B cell (primary cell): ENCODE measurements at regions not wholly inside any gene's neighbourhood (a gene's known extent, or its start where the extent isn't known, plus 50 kb on each side); places are given as distances from the start of the nearest gene placed in this dataset.

Experiments used
- ATAC-seq: fragments of 200-7000 bp; cut with Tn5 transposase; one replicate; pipeline ENCODE4 v1.10.0; 2021; ENCODE audit warnings: low read depth, mild to moderate bottlenecking, moderate number of reproducible peaks, moderate library complexity
- CTCF ChIA-PET: fragments of 350-600 bp; sonication (Branson Sonifier 250); formaldehyde crosslinking; loops from one replicate; lab custom pipeline; 2021; ENCODE audit warnings: antibody characterized with exemption, inconsistent platforms; lab: Charles Lee
- POLR2A ChIA-PET: fragments of 350-600 bp; sonication (Branson Sonifier 250); formaldehyde crosslinking; loops from one replicate; lab custom pipeline; 2021; ENCODE audit warnings: antibody characterized with exemption; lab: Charles Lee
- DNase-seq: peaks from one replicate; pipeline ENCODE4 v3.0.0; 2013
- H2AFZ ChIP-seq: 2 replicates; pipeline ENCODE4 v1.6.1; 2012; ENCODE audit warnings: mild to moderate bottlenecking, low read depth, low read length; ENCODE audit not compliant: insufficient read depth, poor library complexity, severe bottlenecking
- H3K27ac ChIP-seq, 2 donors: 1 replicate in 1 of 2; 2 replicates in 1 of 2; pipeline ENCODE4 v1.5.1; 2012 to 2013; ENCODE audit warnings: low read length in 2 of 2, mild to moderate bottlenecking in 2 of 2, moderate library complexity in 1 of 2
- H3K27me3 ChIP-seq, 4 experiments: fragments of 200-600 bp in 1 of 4; sonication (generic) in 1 of 4; replicated peaks in 1 of 4; 1 replicate in 2 of 4; 2 replicates in 2 of 4; pipeline versions ENCODE4 v1.6.1 to v1.7.0; 2013 to 2016; ENCODE audit warnings: low read length in 3 of 4, mild to moderate bottlenecking in 2 of 4, mixed read lengths in 1 of 4, moderate library complexity in 1 of 4; ENCODE audit not compliant: insufficient read depth in 4 of 4, control insufficient read depth in 3 of 4; ENCODE audit errors: control extremely low read depth in 1 of 4
- H3K36me3 ChIP-seq, 2 experiments: replicated peaks in 1 of 2; 1 replicate in 1 of 2; 2 replicates in 1 of 2; pipeline versions ENCODE4 v1.6.1 to v1.7.1; 2013; ENCODE audit warnings: low read length in 1 of 2; ENCODE audit not compliant: insufficient read depth in 2 of 2, control insufficient read depth in 1 of 2; ENCODE audit errors: control extremely low read depth in 1 of 2, extremely low read depth in 1 of 2
- H3K4me1 ChIP-seq, 2 donors: fragments of 200-600 bp in 1 of 2; sonication (generic) in 1 of 2; 1 replicate in 1 of 2; 2 replicates in 1 of 2; pipeline versions ENCODE4 v1.5.1 to v1.6.1; 2013 to 2017; ENCODE audit warnings: low read length in 2 of 2; ENCODE audit not compliant: control insufficient read depth in 2 of 2, insufficient read depth in 2 of 2
- H3K4me2 ChIP-seq: replicated peaks from 2 replicates; pipeline ENCODE3; 2012; ENCODE audit warnings: mild to moderate bottlenecking, low read depth, low read length; ENCODE audit not compliant: poor library complexity, severe bottlenecking
- H3K4me3 ChIP-seq, 5 experiments: fragments of 200-600 bp in 1 of 5; sonication (generic) in 1 of 5; 1 replicate in 3 of 5; 2 replicates in 2 of 5; pipeline versions ENCODE4 v1.5.1 to v1.7.0; 2011 to 2016; ENCODE audit warnings: low read length in 4 of 5, mild to moderate bottlenecking in 4 of 5, low read depth in 2 of 5, control low read depth in 1 of 5, moderate library complexity in 1 of 5; ENCODE audit not compliant: insufficient read depth in 1 of 5; ENCODE audit errors: control extremely low read depth in 1 of 5, extremely low read depth in 1 of 5
- H3K79me2 ChIP-seq: fragments of 200-600 bp; sonication (generic); one replicate; pipeline ENCODE4 v1.6.0; 2016; ENCODE audit warnings: low read length; ENCODE audit not compliant: control insufficient read depth, insufficient read depth
- H3K9ac ChIP-seq: fragments of 200-600 bp; sonication (generic); 2 replicates; pipeline ENCODE4 v1.6.1; 2017; ENCODE audit warnings: mild to moderate bottlenecking, low read length, moderate library complexity
- H3K9me3 ChIP-seq, 3 donors: one replicate each; pipeline versions ENCODE4 v1.6.1 to v1.7.1; 2013; ENCODE audit warnings: low read length in 2 of 3; ENCODE audit not compliant: control insufficient read depth in 2 of 3, insufficient read depth in 1 of 3; ENCODE audit errors: control extremely low read depth in 1 of 3
- H4K20me1 ChIP-seq: 2 replicates; pipeline ENCODE4 v1.6.0; 2012; ENCODE audit warnings: mild to moderate bottlenecking, low read length; ENCODE audit not compliant: insufficient read depth, control insufficient read depth, poor library complexity, severe bottlenecking
- H3K27ac Mint-ChIP-seq: one replicate; pipeline ENCODE4 v1.8.0; 2021; ENCODE audit warnings: mixed read lengths
- H3K27me3 Mint-ChIP-seq: one replicate; pipeline ENCODE4 v1.8.0; 2021; ENCODE audit warnings: mixed read lengths
- H3K4me1 Mint-ChIP-seq: one replicate; pipeline ENCODE4 v1.8.0; 2021; ENCODE audit warnings: mixed read lengths
- H3K4me3 Mint-ChIP-seq: one replicate; pipeline ENCODE4 v1.8.0; 2021; ENCODE audit warnings: mixed read lengths
- H3K9me3 Mint-ChIP-seq: one replicate; pipeline ENCODE4 v1.8.0; 2022; ENCODE audit warnings: mixed read lengths; ENCODE audit not compliant: insufficient read depth
- EZH2 ChIP-seq: IDR thresholded peaks from 2 replicates; pipeline ENCODE4 v1.6.1; 2012; ENCODE audit warnings: borderline replicate concordance, low read depth, mild to moderate bottlenecking, moderate library complexity, low read length; ENCODE audit not compliant: insufficient read depth, poor library complexity, severe bottlenecking
- WGBS: methylation state at CpG from one replicate; pipeline ENCODE4 v1.1.5; 2013; ENCODE audit warnings: missing lambda C conversion rate; ENCODE audit not compliant: insufficient coverage; 5-methylcytosine and 5-hydroxymethylcytosine counted together
- intact Hi-C: fragments of 100-400 bp; cut with micrococcal nuclease; formaldehyde crosslinking; loops from one replicate; pipeline ENCODE4 v1.10.0; 2022
- TF ChIP-seq, protein P1 (sequence below): fragments of 200-600 bp; IDR thresholded peaks from one replicate; pipeline ENCODE4 v1.8.0; 2022; ENCODE audit warnings: antibody characterized with exemption, mild to moderate bottlenecking

DNA sequence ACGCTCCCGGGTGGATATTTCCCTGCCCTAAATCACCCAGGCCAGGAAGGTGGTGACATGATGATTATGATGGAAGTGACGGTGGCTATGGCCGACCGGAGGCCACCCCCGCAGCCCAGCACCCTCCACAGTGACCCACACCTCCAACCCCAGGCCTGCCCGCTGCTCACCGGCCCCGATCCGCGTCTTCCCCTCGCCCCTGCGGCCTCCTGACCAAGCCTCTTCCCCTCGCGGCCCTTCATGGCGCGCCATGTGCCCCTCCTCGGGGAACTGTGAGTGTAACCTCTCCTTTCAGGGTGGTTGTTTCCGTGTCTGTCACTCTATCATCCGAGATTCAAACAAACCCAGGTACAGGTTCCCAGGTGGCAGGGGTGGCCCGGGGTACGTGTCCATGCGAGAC lies 78.3 kb downstream of the UNCX start:
- Mint-ChIP-seq H3K9me3 (no peaks in the 10 kb centered on the region), H3K27ac (no peak overlapping the region), H3K4me3 (no peak overlapping the region), H3K27me3 (peaks cover 3% of the 10 kb centered on the region), H3K4me1 (no peaks in the 10 kb centered on the region)
- H3K9ac ChIP-seq: no peak overlapping the region
- H3K79me2 ChIP-seq: no peaks in the 10 kb centered on the region
- intact Hi-C loops: no loop called here
- ChIA-PET POLR2A (no interaction called here), CTCF (no interaction called here)
- DNase-seq (no peak), ATAC-seq (no peak)
- no peak for TF ChIP-seq EZH2
- TF ChIP-seq, protein P1, sequence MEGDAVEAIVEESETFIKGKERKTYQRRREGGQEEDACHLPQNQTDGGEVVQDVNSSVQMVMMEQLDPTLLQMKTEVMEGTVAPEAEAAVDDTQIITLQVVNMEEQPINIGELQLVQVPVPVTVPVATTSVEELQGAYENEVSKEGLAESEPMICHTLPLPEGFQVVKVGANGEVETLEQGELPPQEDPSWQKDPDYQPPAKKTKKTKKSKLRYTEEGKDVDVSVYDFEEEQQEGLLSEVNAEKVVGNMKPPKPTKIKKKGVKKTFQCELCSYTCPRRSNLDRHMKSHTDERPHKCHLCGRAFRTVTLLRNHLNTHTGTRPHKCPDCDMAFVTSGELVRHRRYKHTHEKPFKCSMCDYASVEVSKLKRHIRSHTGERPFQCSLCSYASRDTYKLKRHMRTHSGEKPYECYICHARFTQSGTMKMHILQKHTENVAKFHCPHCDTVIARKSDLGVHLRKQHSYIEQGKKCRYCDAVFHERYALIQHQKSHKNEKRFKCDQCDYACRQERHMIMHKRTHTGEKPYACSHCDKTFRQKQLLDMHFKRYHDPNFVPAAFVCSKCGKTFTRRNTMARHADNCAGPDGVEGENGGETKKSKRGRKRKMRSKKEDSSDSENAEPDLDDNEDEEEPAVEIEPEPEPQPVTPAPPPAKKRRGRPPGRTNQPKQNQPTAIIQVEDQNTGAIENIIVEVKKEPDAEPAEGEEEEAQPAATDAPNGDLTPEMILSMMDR: no peak
- no peak overlapping the region for H2AFZ ChIP-seq
- no peaks in the 10 kb centered on the region for H3K27me3 ChIP-seq
- H3K27ac ChIP-seq: no peak overlapping the region
- no peaks in the 10 kb centered on the region for H3K36me3 ChIP-seq
- H3K9me3 ChIP-seq: peaks cover 0 to 8% (median 0%) of the 10 kb centered on the region in 3 donors
- H3K4me2 ChIP-seq: no peak overlapping the region
- no peak overlapping the region for H3K4me3 ChIP-seq
- 82% methylated on average over 20 of the region's 23 CpGs for WGBS
- no peaks in the 10 kb centered on the region for H3K4me1 ChIP-seq
- no peaks in the 10 kb centered on the region for H4K20me1 ChIP-seq

DNA sequence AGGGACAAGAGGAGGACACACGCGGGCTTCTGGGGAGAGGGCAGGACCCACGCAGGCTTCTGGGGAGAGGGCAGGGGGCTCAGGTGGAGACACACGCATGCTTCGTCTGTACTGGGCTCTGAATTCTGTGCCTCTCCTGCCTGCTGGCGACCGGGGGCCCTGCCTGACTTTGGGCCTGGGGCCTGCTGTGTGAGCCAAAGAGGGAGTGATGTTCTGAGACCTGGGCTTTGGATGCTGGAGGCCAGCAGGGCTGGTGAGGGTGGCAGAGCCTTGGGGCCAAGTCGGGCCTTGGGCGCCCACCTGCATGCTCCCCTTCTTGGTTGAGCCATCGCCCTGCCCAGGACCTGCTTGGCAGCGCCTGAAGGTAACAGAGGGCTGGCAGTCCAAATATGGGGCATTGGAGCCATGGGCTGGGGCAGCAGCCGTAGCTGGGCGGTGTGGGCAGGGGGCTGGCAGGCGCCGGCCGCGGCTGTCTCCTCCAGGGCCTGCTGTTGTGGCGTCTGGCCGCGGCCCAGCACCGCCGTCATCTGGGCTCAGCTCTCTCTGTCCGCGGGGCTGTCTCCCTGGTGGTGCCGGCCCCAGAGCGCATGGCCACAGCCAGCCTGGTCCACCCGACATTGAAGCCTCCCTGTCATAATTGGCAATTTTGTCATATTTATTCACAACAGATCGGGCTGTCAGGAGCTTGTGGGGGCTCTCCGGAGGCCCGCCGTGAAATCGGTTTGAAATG lies 78.9 kb downstream of the UNCX start:
- no peak overlapping the region for H2AFZ ChIP-seq
- peaks cover 5% of the 10 kb centered on the region for H3K27me3 Mint-ChIP-seq
- no peaks in the 10 kb centered on the region for H3K9me3 Mint-ChIP-seq
- no peak overlapping the region for H3K4me3 ChIP-seq
- no peaks in the 10 kb centered on the region for H3K36me3 ChIP-seq
- H3K9ac ChIP-seq: no peak overlapping the region
- DNase-seq (no peak), ATAC-seq (no peak)
- H3K27ac Mint-ChIP-seq: no peak overlapping the region
- ChIA-PET CTCF (no interaction called here), POLR2A (no interaction called here)
- intact Hi-C loops: no loop called here
- peaks cover 0 to 8% (median 0%) of the 10 kb centered on the region in 3 donors for H3K9me3 ChIP-seq
- no peaks in the 10 kb centered on the region for H3K4me1 Mint-ChIP-seq
- TF ChIP-seq, protein P1: no peak
- no peak for TF ChIP-seq EZH2
- H3K4me1 ChIP-seq: no peaks in the 10 kb centered on the region
- no peaks in the 10 kb centered on the region for H3K79me2 ChIP-seq
- no peak overlapping the region for H3K27ac ChIP-seq
- no peaks in the 10 kb centered on the region for H4K20me1 ChIP-seq
- H3K27me3 ChIP-seq: no peaks in the 10 kb centered on the region
- H3K4me3 Mint-ChIP-seq: no peak overlapping the region
- WGBS: 91% methylated on average over 32 of the region's 32 CpGs
- H3K4me2 ChIP-seq: no peak overlapping the region
